SU-DHL-6 (cell line): ENCODE measurements at regions not wholly inside any gene's neighbourhood (a gene's known extent, or its start where the extent isn't known, plus 50 kb on each side); places are given as distances from the start of the nearest gene placed in this dataset.

Experiments
- EZH2phosphoT487 ChIP-seq: fragments of 200-600 bp; sonication (generic), shearing (Covaris generic); conservative IDR thresholded peaks from 2 replicates; pipeline ENCODE4 v1.6.1; 2018; ENCODE audit warnings: mild to moderate bottlenecking, antibody characterized with exemption, low read length, moderate library complexity, mixed read lengths
- TF ChIP-seq, protein P1 (sequence below): fragments of 200-600 bp; sonication (generic); IDR thresholded peaks from one replicate; pipeline ENCODE4 v1.5.1; 2017; ENCODE audit warnings: antibody characterized with exemption, mild to moderate bottlenecking, low read length, moderate library complexity; ENCODE audit not compliant: insufficient read depth, poor library complexity, severe bottlenecking

DNA sequence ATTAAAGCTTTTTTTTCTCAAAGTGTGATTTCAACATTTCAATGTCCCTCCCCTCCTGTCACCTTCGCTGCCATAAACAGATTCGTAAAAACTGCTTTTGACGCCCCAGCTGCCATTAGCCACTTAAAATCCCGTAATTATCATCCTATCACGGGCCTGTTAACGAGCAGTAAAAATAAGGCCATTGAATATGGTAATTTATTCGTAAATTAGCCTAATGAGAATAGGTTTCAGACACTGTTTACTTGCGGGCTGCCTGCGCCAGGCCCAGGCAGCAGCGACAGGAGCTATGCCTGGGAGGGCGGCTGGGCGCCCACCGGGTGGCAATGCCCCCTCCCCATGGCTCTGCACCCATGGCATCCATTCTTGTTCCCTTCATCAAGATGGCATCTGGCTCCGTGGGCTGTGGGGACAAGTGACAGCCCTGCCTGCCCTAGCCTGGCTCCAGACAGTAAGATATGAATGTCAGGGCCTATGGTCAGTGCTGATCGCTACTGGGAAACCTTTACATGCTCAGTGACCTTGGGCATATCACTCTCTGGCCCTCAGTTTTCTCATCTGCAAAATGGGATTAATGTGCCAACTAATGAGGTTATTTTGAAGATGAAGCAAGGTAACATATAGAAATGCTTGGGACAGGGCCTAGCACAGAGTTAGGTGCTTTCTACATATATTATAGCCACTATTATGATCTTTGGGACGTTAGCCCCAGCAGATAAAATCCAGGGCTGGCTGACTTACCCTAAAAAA is 500.8 kb downstream of the MN1 start:
- TF ChIP-seq, protein P1, sequence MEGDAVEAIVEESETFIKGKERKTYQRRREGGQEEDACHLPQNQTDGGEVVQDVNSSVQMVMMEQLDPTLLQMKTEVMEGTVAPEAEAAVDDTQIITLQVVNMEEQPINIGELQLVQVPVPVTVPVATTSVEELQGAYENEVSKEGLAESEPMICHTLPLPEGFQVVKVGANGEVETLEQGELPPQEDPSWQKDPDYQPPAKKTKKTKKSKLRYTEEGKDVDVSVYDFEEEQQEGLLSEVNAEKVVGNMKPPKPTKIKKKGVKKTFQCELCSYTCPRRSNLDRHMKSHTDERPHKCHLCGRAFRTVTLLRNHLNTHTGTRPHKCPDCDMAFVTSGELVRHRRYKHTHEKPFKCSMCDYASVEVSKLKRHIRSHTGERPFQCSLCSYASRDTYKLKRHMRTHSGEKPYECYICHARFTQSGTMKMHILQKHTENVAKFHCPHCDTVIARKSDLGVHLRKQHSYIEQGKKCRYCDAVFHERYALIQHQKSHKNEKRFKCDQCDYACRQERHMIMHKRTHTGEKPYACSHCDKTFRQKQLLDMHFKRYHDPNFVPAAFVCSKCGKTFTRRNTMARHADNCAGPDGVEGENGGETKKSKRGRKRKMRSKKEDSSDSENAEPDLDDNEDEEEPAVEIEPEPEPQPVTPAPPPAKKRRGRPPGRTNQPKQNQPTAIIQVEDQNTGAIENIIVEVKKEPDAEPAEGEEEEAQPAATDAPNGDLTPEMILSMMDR: no peak
- no peak for TF ChIP-seq EZH2phosphoT487
